ENCODE measurements at regions not wholly inside any gene's neighbourhood (a gene's known extent, or its start where the extent isn't known, plus 50 kb on each side); places are given as distances from the start of the nearest gene placed in this dataset.
A peak's percentile ranks its signal among the peaks of the same experiment; 100 is the strongest.

GRCh38 chr17:79306424-79307318 is 232.0 kb downstream of the ENGASE start:
- DNase-seq: no peak

- no peak for DNase-seq
Observed at GRCh38 chr17:79305768-79306423, 231.3 kb downstream of the ENGASE start.

- DNase-seq: no peak
Observed at GRCh38 chr17:79305376-79305767, 230.7 kb downstream of the ENGASE start.

GRCh38 chr17:79304884-79305283 is 230.3 kb downstream of the ENGASE start:
- DNase-seq: no peak

- no peak for DNase-seq
Observed at GRCh38 chr17:79303641-79304205, 229.1 kb downstream of the ENGASE start.

GRCh38 chr17:79301469-79301868 is 226.8 kb downstream of the ENGASE start:
- DNase-seq: no peak

GRCh38 chr17:79299349-79299748 is 224.7 kb downstream of the ENGASE start:
- no peak for DNase-seq

- DNase-seq: no peak
Observed at GRCh38 chr17:79298799-79299198, 224.2 kb downstream of the ENGASE start.

GRCh38 chr17:79296243-79296642 is 221.6 kb downstream of the ENGASE start:
- DNase-seq: no peak

GRCh38 chr17:79295307-79295706 is 220.7 kb downstream of the ENGASE start:
- DNase-seq: no peak

GRCh38 chr17:79294459-79295071 is 219.9 kb downstream of the ENGASE start:
- DNase-seq: peak; percentile 42

- DNase-seq: no peak
Observed at GRCh38 chr17:79292501-79292900, 217.9 kb downstream of the ENGASE start.

- no peak for DNase-seq
Observed at GRCh38 chr17:79291391-79291790, 216.8 kb downstream of the ENGASE start.

- DNase-seq: no peak
Observed at GRCh38 chr17:79290726-79291125, 216.1 kb downstream of the ENGASE start.

GRCh38 chr17:79288950-79289349 is 214.3 kb downstream of the ENGASE start:
- no peak for DNase-seq

GRCh38 chr17:79286440-79286839 is 211.8 kb downstream of the ENGASE start:
- no peak for DNase-seq

- no peak for DNase-seq
Observed at GRCh38 chr17:79285973-79286372, 211.3 kb downstream of the ENGASE start.

GRCh38 chr17:79282294-79282693 is 207.7 kb downstream of the ENGASE start:
- no peak for DNase-seq

GRCh38 chr17:79281803-79282202 is 207.2 kb downstream of the ENGASE start:
- no peak for DNase-seq

- DNase-seq: no peak
Observed at GRCh38 chr17:79280866-79281572, 206.4 kb downstream of the ENGASE start.

- DNase-seq: no peak
Observed at GRCh38 chr17:79280010-79280409, 205.4 kb downstream of the ENGASE start.

- no peak for DNase-seq
Observed at GRCh38 chr17:79279320-79279719, 204.7 kb downstream of the ENGASE start.

GRCh38 chr17:79276821-79277220 is 202.2 kb downstream of the ENGASE start:
- DNase-seq: no peak
